ENCODE measurements at regions not wholly inside any gene's neighbourhood (a gene's known extent, or its start where the extent isn't known, plus 50 kb on each side); places are given as distances from the start of the nearest gene placed in this dataset.

DNA sequence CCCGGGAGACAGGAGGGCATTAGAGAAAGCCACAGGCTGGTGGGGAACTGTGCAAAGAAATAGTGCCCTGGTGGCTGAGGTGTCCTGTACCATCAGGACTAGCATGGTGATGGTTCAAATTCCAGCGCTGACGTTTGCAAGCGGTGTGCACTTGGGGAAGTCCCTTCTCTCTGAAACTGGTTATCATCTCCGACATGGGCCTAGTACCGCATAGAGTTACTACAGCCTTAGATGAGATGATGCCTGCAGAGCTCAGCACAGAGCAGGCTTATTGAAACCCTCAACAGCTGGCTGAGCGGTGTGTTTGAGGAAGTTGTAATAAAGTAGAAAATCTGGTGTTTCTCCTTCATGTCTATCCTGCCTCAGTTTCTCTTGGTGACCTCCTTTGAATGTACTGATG lies 136.7 kb upstream of the WSCD1 start:
- Histone ChIP-seq H3K4me3 (ENCODE audit: insufficient read depth, low read length, poor library complexity, severe bottlenecking) (no peak overlapping the region), H3F3A (ENCODE audit: insufficient read depth) (no peaks in the 10 kb centered on the region), H3K9me3 (ENCODE audit: insufficient read depth, low read length) (no peaks in the 10 kb centered on the region), H3K9me2 (replicated peaks; ENCODE audit: insufficient read depth, low read length) (no peaks in the 10 kb centered on the region), H2AFZ (ENCODE audit: low read depth, low read length, severe bottlenecking) (no peak overlapping the region), H3K9ac (ENCODE audit: low read length) (no peak overlapping the region), H3K4me2 (ENCODE audit: low read depth, low read length, poor library complexity, severe bottlenecking) (no peak overlapping the region), H3K79me2 (ENCODE audit: insufficient read depth, low read length) (no peaks in the 10 kb centered on the region), H3K27ac (ENCODE audit: low read depth, low read length) (no peak overlapping the region), H4K20me1 (ENCODE audit: low read depth, low read length) (no peaks in the 10 kb centered on the region), H3K36me3 (ENCODE audit: low read length) (no peaks in the 10 kb centered on the region), H3K27me3 (ENCODE audit: low read length) (no peaks in the 10 kb centered on the region)
- TF ChIP-seq EZH2phosphoT487 (conservative IDR thresholded peaks at IDR 0.05; ENCODE audit: low read length): no peak
- TF ChIP-seq, protein P1, sequence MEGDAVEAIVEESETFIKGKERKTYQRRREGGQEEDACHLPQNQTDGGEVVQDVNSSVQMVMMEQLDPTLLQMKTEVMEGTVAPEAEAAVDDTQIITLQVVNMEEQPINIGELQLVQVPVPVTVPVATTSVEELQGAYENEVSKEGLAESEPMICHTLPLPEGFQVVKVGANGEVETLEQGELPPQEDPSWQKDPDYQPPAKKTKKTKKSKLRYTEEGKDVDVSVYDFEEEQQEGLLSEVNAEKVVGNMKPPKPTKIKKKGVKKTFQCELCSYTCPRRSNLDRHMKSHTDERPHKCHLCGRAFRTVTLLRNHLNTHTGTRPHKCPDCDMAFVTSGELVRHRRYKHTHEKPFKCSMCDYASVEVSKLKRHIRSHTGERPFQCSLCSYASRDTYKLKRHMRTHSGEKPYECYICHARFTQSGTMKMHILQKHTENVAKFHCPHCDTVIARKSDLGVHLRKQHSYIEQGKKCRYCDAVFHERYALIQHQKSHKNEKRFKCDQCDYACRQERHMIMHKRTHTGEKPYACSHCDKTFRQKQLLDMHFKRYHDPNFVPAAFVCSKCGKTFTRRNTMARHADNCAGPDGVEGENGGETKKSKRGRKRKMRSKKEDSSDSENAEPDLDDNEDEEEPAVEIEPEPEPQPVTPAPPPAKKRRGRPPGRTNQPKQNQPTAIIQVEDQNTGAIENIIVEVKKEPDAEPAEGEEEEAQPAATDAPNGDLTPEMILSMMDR (IDR thresholded peaks at IDR 0.05; ENCODE audit: insufficient read depth, low read length, poor library complexity, severe bottlenecking): no peak

DNA sequence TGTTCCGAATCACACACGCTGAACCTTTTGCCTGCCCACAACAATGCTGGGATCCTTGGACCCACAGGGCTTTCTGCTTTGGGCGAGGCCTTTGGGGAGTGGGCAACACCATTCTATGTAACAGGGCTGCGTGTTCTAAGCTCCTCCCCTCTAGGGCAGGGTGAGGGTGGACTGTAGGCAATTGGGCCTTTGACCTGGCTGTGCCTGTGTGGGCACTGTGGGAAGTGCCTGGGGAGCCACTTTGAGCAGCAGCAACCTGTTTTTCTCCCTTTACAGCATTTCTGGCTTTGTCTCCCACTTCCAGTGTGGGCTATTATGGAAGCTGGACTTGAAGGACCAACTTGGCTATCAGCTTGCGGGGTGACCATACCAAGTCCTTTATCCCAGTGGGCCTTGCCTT lies 128.9 kb upstream of the WSCD1 start:
- Histone ChIP-seq H3F3A (ENCODE audit: insufficient read depth) (no peaks in the 10 kb centered on the region), H3K27me3 (ENCODE audit: low read length) (no peaks in the 10 kb centered on the region), H3K36me3 (ENCODE audit: low read length) (no peaks in the 10 kb centered on the region), H3K27ac (ENCODE audit: low read depth, low read length) (no peak overlapping the region), H3K4me2 (ENCODE audit: low read depth, low read length, poor library complexity, severe bottlenecking) (no peak overlapping the region), H2AFZ (ENCODE audit: low read depth, low read length, severe bottlenecking) (no peak overlapping the region), H3K79me2 (ENCODE audit: insufficient read depth, low read length) (no peaks in the 10 kb centered on the region), H3K4me3 (ENCODE audit: insufficient read depth, low read length, poor library complexity, severe bottlenecking) (no peak overlapping the region), H3K9ac (ENCODE audit: low read length) (no peak overlapping the region), H4K20me1 (ENCODE audit: low read depth, low read length) (no peaks in the 10 kb centered on the region), H3K9me3 (ENCODE audit: insufficient read depth, low read length) (no peaks in the 10 kb centered on the region), H3K9me2 (replicated peaks; ENCODE audit: insufficient read depth, low read length) (no peaks in the 10 kb centered on the region)
- TF ChIP-seq, protein P1 (IDR thresholded peaks at IDR 0.05; ENCODE audit: insufficient read depth, low read length, poor library complexity, severe bottlenecking): no peak
- TF ChIP-seq EZH2phosphoT487 (conservative IDR thresholded peaks at IDR 0.05; ENCODE audit: low read length): no peak

DNA sequence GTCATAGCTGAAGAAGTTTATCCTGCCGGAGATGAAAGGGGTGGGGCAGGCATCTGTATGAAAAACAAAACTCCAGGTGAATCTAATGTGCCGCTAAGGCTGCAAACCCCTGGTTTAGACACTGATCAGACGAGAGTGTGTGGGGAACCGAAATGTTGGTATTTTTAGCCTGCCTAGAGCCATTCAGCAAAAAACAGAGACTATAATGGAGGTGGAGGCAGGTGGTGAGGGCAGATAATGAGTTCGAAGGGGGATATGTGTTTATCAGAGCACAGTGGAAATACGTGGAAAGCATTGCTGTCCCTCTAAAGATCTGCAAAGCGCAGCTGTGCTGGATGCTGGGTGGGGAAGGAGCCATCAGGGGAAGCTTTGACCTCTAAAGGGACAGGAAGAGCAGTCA lies 127.5 kb upstream of the WSCD1 start:
- no peak for TF ChIP-seq EZH2phosphoT487 (conservative IDR thresholded peaks at IDR 0.05; ENCODE audit: low read length)
- no peak overlapping the region for H3K4me3 ChIP-seq (ENCODE audit: insufficient read depth, low read length, poor library complexity, severe bottlenecking)
- H3K27me3 ChIP-seq (ENCODE audit: low read length): no peaks in the 10 kb centered on the region
- H3K9me3 ChIP-seq (ENCODE audit: insufficient read depth, low read length): no peaks in the 10 kb centered on the region
- no peaks in the 10 kb centered on the region for H3F3A ChIP-seq (ENCODE audit: insufficient read depth)
- H3K9me2 ChIP-seq (replicated peaks; ENCODE audit: insufficient read depth, low read length): no peaks in the 10 kb centered on the region
- no peak overlapping the region for H3K9ac ChIP-seq (ENCODE audit: low read length)
- H3K4me2 ChIP-seq (ENCODE audit: low read depth, low read length, poor library complexity, severe bottlenecking): no peak overlapping the region
- no peak overlapping the region for H3K27ac ChIP-seq (ENCODE audit: low read depth, low read length)
- H3K36me3 ChIP-seq (ENCODE audit: low read length): no peaks in the 10 kb centered on the region
- no peaks in the 10 kb centered on the region for H3K79me2 ChIP-seq (ENCODE audit: insufficient read depth, low read length)
- H2AFZ ChIP-seq (ENCODE audit: low read depth, low read length, severe bottlenecking): no peak overlapping the region
- no peaks in the 10 kb centered on the region for H4K20me1 ChIP-seq (ENCODE audit: low read depth, low read length)

DNA sequence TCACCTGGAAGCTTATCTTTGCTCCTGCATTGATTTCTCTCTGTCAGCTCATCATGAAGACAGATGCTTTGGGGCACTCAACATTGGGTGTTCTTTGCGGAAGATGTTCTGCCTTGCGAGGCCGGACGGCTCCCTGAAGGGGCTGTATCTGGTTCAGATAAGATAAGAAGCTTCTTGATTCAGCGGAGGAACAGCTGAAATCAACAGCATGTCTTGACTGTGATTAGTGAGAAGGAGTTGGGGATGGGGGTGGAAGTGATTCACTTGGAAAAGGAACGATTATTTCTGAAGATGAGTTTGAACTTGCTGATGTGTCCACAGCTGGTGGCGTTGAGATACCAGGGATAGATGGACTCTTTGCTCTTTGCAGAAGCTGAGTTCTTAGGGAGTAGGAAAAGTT lies 126.9 kb upstream of the WSCD1 start:
- Histone ChIP-seq H3K4me2 (ENCODE audit: low read depth, low read length, poor library complexity, severe bottlenecking) (no peak overlapping the region), H3K9me3 (ENCODE audit: insufficient read depth, low read length) (no peaks in the 10 kb centered on the region), H3K4me3 (ENCODE audit: insufficient read depth, low read length, poor library complexity, severe bottlenecking) (no peak overlapping the region), H3K9ac (ENCODE audit: low read length) (no peak overlapping the region), H3K79me2 (ENCODE audit: insufficient read depth, low read length) (no peaks in the 10 kb centered on the region), H2AFZ (ENCODE audit: low read depth, low read length, severe bottlenecking) (no peak overlapping the region), H3K9me2 (replicated peaks; ENCODE audit: insufficient read depth, low read length) (no peaks in the 10 kb centered on the region), H3F3A (ENCODE audit: insufficient read depth) (no peaks in the 10 kb centered on the region), H3K27ac (ENCODE audit: low read depth, low read length) (no peak overlapping the region), H3K27me3 (ENCODE audit: low read length) (no peaks in the 10 kb centered on the region), H3K36me3 (ENCODE audit: low read length) (no peaks in the 10 kb centered on the region), H4K20me1 (ENCODE audit: low read depth, low read length) (no peaks in the 10 kb centered on the region)
- TF ChIP-seq, protein P1 (IDR thresholded peaks at IDR 0.05; ENCODE audit: insufficient read depth, low read length, poor library complexity, severe bottlenecking): no peak
- TF ChIP-seq EZH2phosphoT487 (conservative IDR thresholded peaks at IDR 0.05; ENCODE audit: low read length): no peak

Data from SU-DHL-6 (cell line).